ENCODE measurements at regions not wholly inside any gene's neighbourhood (a gene's known extent, or its start where the extent isn't known, plus 50 kb on each side); places are given as distances from the start of the nearest gene placed in this dataset.

- peak; percentile 46; the same call in 1 of the 2 replicates for TF ChIP-seq CEBPB (IDR thresholded peaks at IDR 0.05; ENCODE audit: borderline replicate concordance, low read depth, low read length)
- no peak for TF ChIP-seq ZNF296 (CRISPR knock-in tag; conservative IDR thresholded peaks at IDR 0.05)
Observed at GRCh38 chr2:65486282-65486681, 53.9 kb upstream of the SPRED2 start (continued).

GRCh38 chr2:65485839-65486238 is 53.4 kb upstream of the SPRED2 start:
- Histone ChIP-seq H3K4me3 (replicated peaks in 1 of 3; ENCODE audit: insufficient read depth in 1 of 3, low read depth in 2 of 3, low read length in 3 of 3) (no peak overlapping the region), H4K20me1 (ENCODE audit: insufficient read depth, low read length) (no peaks in the 10 kb centered on the region), H3K36me3 (replicated peaks in 1 of 2; ENCODE audit: control insufficient read depth in 1 of 2, insufficient read depth in 2 of 2, low read length in 2 of 2) (no peaks in the 10 kb centered on the region), H3K9ac (ENCODE audit: insufficient read depth, low read depth, low read length) (no peak overlapping the region), H3K27me3 (ENCODE audit: control insufficient read depth in 1 of 2, insufficient read depth in 2 of 2, low read length in 2 of 2) (no peaks in the 10 kb centered on the region), H2AFZ (ENCODE audit: low read length) (no peak overlapping the region), H3K9me3 (ENCODE audit: low read length) (no peaks in the 10 kb centered on the region), H3K4me1 (ENCODE audit: insufficient read depth, low read length) (peaks cover 38% of the 10 kb centered on the region), H3K4me2 (ENCODE audit: low read depth, low read length) (no peak overlapping the region), H3K79me2 (ENCODE audit: insufficient read depth, low read length) (no peaks in the 10 kb centered on the region), H3K27ac (ENCODE audit: extremely low read length, insufficient read depth, low read length) (no peak overlapping the region)
- in situ Hi-C loops (cut with HindIII; ENCODE audit: extremely low pct_ligation_motif_present, low pct_unique_long_range_greater_than_20kb): no loop called here
- WGBS (ENCODE audit: low lambda C conversion rate): 91% methylated on average over 5 of the region's 5 CpGs
- ATAC-seq: no peak
- FAIRE-seq: no peak
- ChIA-PET CTCF (ENCODE audit: low intra/inter-chr PET ratio, low total read pairs) (no interaction called here), POLR2A (no interaction called here)
- TF ChIP-seq MED13 (CRISPR knock-in tag; IDR thresholded peaks at IDR 0.05) (no peak), THYN1 (CRISPR knock-in tag; IDR thresholded peaks at IDR 0.05; ENCODE audit: borderline replicate concordance, low read depth) (no peak), ZNF350 (CRISPR knock-in tag; IDR thresholded peaks at IDR 0.05; ENCODE audit: borderline replicate concordance, low read depth) (no peak), ZNF121 (CRISPR knock-in tag; IDR thresholded peaks at IDR 0.05) (peak; percentile 62; the same call in 1 of the 2 replicates), ZFAT (CRISPR knock-in tag; conservative IDR thresholded peaks at IDR 0.05) (no peak), HNF4G (IDR thresholded peaks at IDR 0.05; ENCODE audit: borderline replicate concordance, low read depth, low read length) (no peak), HNF4G (CRISPR knock-in tag; IDR thresholded peaks at IDR 0.05; ENCODE audit: borderline replicate concordance, low read depth) (no peak), ARID2 (CRISPR knock-in tag; IDR thresholded peaks at IDR 0.05; ENCODE audit: borderline replicate concordance) (0 out of 2 replicates have a peak, but pooled peaks have one; percentile 49), TOPORS (CRISPR knock-in tag; IDR thresholded peaks at IDR 0.05) (0 out of 2 replicates have a peak, but pooled peaks have one; percentile 57), HNF4A (CRISPR knock-in tag; IDR thresholded peaks at IDR 0.05) (no peak), BORCS8-MEF2B (CRISPR knock-in tag; IDR thresholded peaks at IDR 0.05) (0 out of 2 replicates have a peak, but pooled peaks have one; percentile 23), ZNF615 (CRISPR knock-in tag; IDR thresholded peaks at IDR 0.05; ENCODE audit: borderline replicate concordance) (no peak), ZNF83 (CRISPR knock-in tag; IDR thresholded peaks at IDR 0.05; ENCODE audit: borderline replicate concordance) (no peak), ZNF235 (CRISPR knock-in tag; IDR thresholded peaks at IDR 0.05; ENCODE audit: borderline replicate concordance) (no peak), ZMYM4 (CRISPR knock-in tag; IDR thresholded peaks at IDR 0.05) (no peak), NAIF1 (CRISPR knock-in tag; IDR thresholded peaks at IDR 0.05; ENCODE audit: borderline replicate concordance) (no peak), ZNF770 (CRISPR knock-in tag; IDR thresholded peaks at IDR 0.05) (peak; percentile 53; the same call in 1 of the 2 replicates), REPIN1 (CRISPR knock-in tag; IDR thresholded peaks at IDR 0.05; ENCODE audit: borderline replicate concordance, low read depth) (0 out of 2 replicates have a peak, but pooled peaks have one; percentile 18), ZNF484 (CRISPR knock-in tag; IDR thresholded peaks at IDR 0.05; ENCODE audit: borderline replicate concordance, low read depth) (no peak), RBAK (CRISPR knock-in tag; IDR thresholded peaks at IDR 0.05) (no peak), ZNF644 (CRISPR knock-in tag; IDR thresholded peaks at IDR 0.05; ENCODE audit: low read depth) (no peak)
- intact Hi-C loops (cut with micrococcal nuclease; ENCODE audit: unreplicated experiment): no loop called here
- no TSS peak for BruUV-seq (replicated peaks)
- DNase-seq (ENCODE audit: low spot score): no peak
